ENCODE measurements at regions not wholly inside any gene's neighbourhood (a gene's known extent, or its start where the extent isn't known, plus 50 kb on each side); places are given as distances from the start of the nearest gene placed in this dataset.

DNA sequence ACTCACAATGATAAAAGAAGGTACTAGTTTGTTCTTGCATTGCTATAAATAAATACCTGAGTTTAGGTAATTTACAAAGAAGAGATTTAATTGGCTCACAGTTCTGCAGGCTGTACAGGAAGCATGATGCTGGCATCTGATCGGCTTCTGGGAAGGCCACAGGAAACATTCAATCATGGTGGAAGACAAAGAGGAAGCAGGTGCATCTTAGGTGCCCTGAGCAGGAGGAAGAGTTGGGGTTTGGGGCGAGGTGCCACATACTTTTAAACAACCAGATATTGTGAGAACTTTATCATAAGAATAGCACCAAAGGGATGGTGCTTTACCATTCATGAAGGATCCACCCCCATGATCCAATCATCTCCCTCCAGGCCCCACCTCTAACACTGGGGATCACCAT is 752.6 kb upstream of the FLRT2 start:
- H3K9me3 ChIP-seq, result no peaks in the 10 kb centered on the region

DNA sequence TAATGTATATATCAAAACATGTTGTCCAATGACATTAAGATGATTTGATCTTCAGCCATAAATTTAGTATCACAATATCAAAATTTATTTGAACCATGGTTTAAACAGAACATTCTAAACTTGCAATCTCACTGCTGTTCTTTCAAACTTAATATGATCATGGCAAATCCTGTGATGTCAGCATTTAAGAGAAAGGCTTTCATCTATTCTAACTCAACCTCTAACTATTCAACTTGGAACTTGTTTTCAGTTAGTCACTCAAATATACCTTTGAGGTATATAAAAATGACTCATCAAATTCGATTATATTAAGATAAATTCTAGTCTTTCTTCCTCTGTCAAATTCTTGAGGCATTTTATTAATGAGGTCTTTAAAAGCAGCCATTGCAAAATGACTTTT is 747.0 kb upstream of the FLRT2 start:
- intact Hi-C loops (cut with DNase I), result no loop called here
- Histone ChIP-seq H3K4me1 (no peaks in the 10 kb centered on the region), H3K27ac (no peak overlapping the region), H3K36me3 (no peaks in the 10 kb centered on the region), H3K9me3 (no peaks in the 10 kb centered on the region), H3K27me3 (no peaks in the 10 kb centered on the region), H3K4me3 (no peak overlapping the region)
- TF ChIP-seq, protein P1, sequence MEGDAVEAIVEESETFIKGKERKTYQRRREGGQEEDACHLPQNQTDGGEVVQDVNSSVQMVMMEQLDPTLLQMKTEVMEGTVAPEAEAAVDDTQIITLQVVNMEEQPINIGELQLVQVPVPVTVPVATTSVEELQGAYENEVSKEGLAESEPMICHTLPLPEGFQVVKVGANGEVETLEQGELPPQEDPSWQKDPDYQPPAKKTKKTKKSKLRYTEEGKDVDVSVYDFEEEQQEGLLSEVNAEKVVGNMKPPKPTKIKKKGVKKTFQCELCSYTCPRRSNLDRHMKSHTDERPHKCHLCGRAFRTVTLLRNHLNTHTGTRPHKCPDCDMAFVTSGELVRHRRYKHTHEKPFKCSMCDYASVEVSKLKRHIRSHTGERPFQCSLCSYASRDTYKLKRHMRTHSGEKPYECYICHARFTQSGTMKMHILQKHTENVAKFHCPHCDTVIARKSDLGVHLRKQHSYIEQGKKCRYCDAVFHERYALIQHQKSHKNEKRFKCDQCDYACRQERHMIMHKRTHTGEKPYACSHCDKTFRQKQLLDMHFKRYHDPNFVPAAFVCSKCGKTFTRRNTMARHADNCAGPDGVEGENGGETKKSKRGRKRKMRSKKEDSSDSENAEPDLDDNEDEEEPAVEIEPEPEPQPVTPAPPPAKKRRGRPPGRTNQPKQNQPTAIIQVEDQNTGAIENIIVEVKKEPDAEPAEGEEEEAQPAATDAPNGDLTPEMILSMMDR (IDR thresholded peaks at IDR 0.05), result no peak
- TF ChIP-seq POLR2AphosphoS5 (IDR thresholded peaks at IDR 0.05; ENCODE audit: insufficient read depth in 1 of 2, low read depth in 1 of 2) (no peak), POLR2A (IDR thresholded peaks at IDR 0.05) (no peak)
- DNase-seq (ENCODE audit: extremely low spot score in 2 of 2), result no peak

More for the DNA sequence above, 752.6 kb upstream of the FLRT2 start:
- Histone ChIP-seq H3K36me3 (no peaks in the 10 kb centered on the region), H3K27me3 (no peaks in the 10 kb centered on the region), H3K4me1 (no peaks in the 10 kb centered on the region), H3K4me3 (no peak overlapping the region), H3K27ac (no peak overlapping the region)
- no peak for DNase-seq (ENCODE audit: extremely low spot score in 2 of 2)
- intact Hi-C loops (cut with DNase I), result no loop called here
- TF ChIP-seq POLR2A (IDR thresholded peaks at IDR 0.05), result no peak
- TF ChIP-seq, protein P1 (IDR thresholded peaks at IDR 0.05), result no peak

DNA sequence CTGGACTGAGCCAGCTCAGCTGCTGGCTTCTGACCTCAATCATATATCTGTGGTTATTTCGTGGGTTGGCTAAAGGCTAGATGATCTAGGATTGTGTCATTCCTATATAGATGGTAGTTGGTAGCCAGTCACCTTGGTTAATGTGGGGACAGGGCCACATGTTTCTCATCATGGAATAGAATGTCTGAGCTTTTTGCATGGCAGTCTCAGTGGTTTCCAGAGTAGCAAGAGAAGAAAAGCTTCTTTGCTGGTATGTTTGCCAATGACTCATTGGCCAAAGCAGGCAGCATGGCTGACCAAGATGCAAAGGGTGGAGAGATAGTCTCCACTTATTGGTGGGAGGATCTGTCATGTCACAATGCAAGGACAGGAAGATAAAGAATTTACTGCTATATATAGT is 746.4 kb upstream of the FLRT2 start:
- no peaks in the 10 kb centered on the region for H3K27me3 ChIP-seq
- H3K4me1 ChIP-seq, result no peaks in the 10 kb centered on the region
- no peaks in the 10 kb centered on the region for H3K9me3 ChIP-seq
- DNase-seq (ENCODE audit: extremely low spot score in 2 of 2), result no peak
- H3K27ac ChIP-seq, result no peak overlapping the region
- TF ChIP-seq, protein P1 (IDR thresholded peaks at IDR 0.05), result no peak
- TF ChIP-seq POLR2AphosphoS5 (IDR thresholded peaks at IDR 0.05; ENCODE audit: insufficient read depth in 1 of 2, low read depth in 1 of 2) (no peak), POLR2A (IDR thresholded peaks at IDR 0.05) (no peak)
- H3K36me3 ChIP-seq, result no peaks in the 10 kb centered on the region
- intact Hi-C loops (cut with DNase I), result no loop called here
- no peak overlapping the region for H3K4me3 ChIP-seq

DNA sequence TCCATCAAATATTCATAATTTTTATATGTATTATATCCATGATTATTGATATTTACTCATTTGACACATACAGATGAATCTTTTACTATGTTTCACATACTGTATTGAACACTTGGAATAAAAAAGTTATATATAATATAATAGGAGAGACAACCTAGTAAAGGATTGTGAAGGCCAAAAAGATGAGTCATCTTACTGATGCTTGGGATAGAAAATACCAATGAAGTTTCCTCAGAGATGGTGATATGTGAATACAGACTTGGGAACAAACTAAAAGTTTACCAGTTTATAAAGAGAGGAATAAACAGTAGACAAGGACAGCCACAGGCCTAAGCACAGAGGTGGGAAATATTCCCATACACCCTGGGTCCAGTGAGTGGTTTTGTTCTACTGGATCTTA is 743.9 kb upstream of the FLRT2 start:
- Histone ChIP-seq H3K4me3 (no peak overlapping the region), H3K27ac (no peak overlapping the region), H3K4me1 (no peaks in the 10 kb centered on the region), H3K27me3 (no peaks in the 10 kb centered on the region), H3K36me3 (no peaks in the 10 kb centered on the region), H3K9me3 (no peaks in the 10 kb centered on the region)
- DNase-seq (ENCODE audit: extremely low spot score in 2 of 2), result no peak
- intact Hi-C loops (cut with DNase I), result no loop called here
- TF ChIP-seq POLR2AphosphoS5 (IDR thresholded peaks at IDR 0.05; ENCODE audit: insufficient read depth in 1 of 2, low read depth in 1 of 2), result no peak
- TF ChIP-seq POLR2A (IDR thresholded peaks at IDR 0.05), result no peak
- TF ChIP-seq, protein P1 (IDR thresholded peaks at IDR 0.05), result no peak

DNA sequence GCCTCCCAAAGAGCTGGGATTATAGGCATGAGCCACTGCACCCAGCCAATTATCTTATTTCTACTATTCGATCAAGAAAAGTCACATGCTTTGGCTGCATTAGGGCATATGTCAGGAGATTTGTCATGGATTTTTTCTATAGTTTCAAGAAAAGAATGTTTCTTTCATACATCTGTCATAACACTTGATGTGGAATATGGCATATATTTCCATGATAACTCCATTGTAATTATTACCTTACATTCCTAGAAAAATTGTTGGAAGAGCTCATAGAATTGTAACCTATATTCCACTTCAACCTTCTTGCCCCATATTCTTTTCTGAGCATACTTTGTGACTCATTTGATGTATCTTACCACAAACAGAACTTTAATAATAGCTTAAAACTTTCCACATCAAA is 740.9 kb upstream of the FLRT2 start:
- DNase-seq (ENCODE audit: extremely low spot score in 2 of 2), result no peak
- no peaks in the 10 kb centered on the region for H3K36me3 ChIP-seq
- no peak for TF ChIP-seq POLR2AphosphoS5 (IDR thresholded peaks at IDR 0.05; ENCODE audit: insufficient read depth in 1 of 2, low read depth in 1 of 2)
- TF ChIP-seq, protein P1 (IDR thresholded peaks at IDR 0.05), result no peak
- TF ChIP-seq POLR2A (IDR thresholded peaks at IDR 0.05), result no peak
- no peaks in the 10 kb centered on the region for H3K9me3 ChIP-seq
- no peak overlapping the region for H3K4me3 ChIP-seq
- no peak overlapping the region for H3K27ac ChIP-seq
- H3K4me1 ChIP-seq, result no peaks in the 10 kb centered on the region
- intact Hi-C loops (cut with DNase I), result no loop called here
- H3K27me3 ChIP-seq, result no peaks in the 10 kb centered on the region

Measured in vagina (tissue), 2 donors.